Esophagus muscularis mucosa (tissue), 4 donors: ENCODE measurements at regions not wholly inside any gene's neighbourhood (a gene's known extent, or its start where the extent isn't known, plus 50 kb on each side); places are given as distances from the start of the nearest gene placed in this dataset.
A peak's percentile ranks its signal among the peaks of the same experiment; 100 is the strongest.

Experiments used
- DNase-seq: peaks from one replicate; pipeline ENCODE4 v3.0.0-alpha.2; 2017; ENCODE audit errors: extremely low spot score
- H3K27ac ChIP-seq, 4 donors: fragments of 200-600 bp; sonication (generic); replicated peaks in 1 of 4; 1 replicate in 3 of 4; 2 replicates in 1 of 4; pipeline ENCODE4 v1.5.1; 2016 to 2019; ENCODE audit warnings: mild to moderate bottlenecking in 1 of 4
- H3K27me3 ChIP-seq, 4 donors: fragments of 200-600 bp; sonication (generic); one replicate each; pipeline versions ENCODE4 v1.5.1 to v1.6.0; 2016 to 2019
- H3K36me3 ChIP-seq, 4 donors: fragments of 200-600 bp; sonication (generic); one replicate each; pipeline ENCODE4 v1.5.1; 2016 to 2019
- H3K4me1 ChIP-seq, 4 donors: fragments of 200-600 bp; sonication (generic); one replicate each; pipeline ENCODE4 v1.5.1; 2016 to 2019
- H3K4me3 ChIP-seq, 4 donors: fragments of 200-600 bp; sonication (generic); 1 replicate in 2 of 4; 2 replicates in 2 of 4; pipeline ENCODE4 v1.5.1; 2016 to 2019; ENCODE audit warnings: mild to moderate bottlenecking in 4 of 4, moderate library complexity in 1 of 4
- H3K9me3 ChIP-seq, 4 donors: fragments of 200-600 bp; sonication (generic); 1 replicate in 3 of 4; 2 replicates in 1 of 4; pipeline ENCODE4 v1.5.1; 2016 to 2019
- CTCF ChIP-seq, 3 experiments: fragments of 200-600 bp in 2 of 3; fragments of 450-650 bp in 1 of 3; sonication (generic) in 2 of 3; IDR thresholded peaks; one replicate each; pipeline ENCODE4 v1.5.1; 2017 to 2019; ENCODE audit warnings: antibody characterized with exemption in 3 of 3, mild to moderate bottlenecking in 2 of 3, moderate library complexity in 1 of 3
- EP300 ChIP-seq: sonication (generic); formaldehyde crosslinking; IDR thresholded peaks from one replicate; pipeline ENCODE4 v1.6.1; 2017; ENCODE audit warnings: antibody characterized with exemption
- POLR2A ChIP-seq: fragments of 450-650 bp; IDR thresholded peaks from one replicate; pipeline ENCODE4 v1.6.1; 2017; ENCODE audit warnings: antibody characterized with exemption, moderate library complexity, mild to moderate bottlenecking, low read depth
- POLR2AphosphoS5 ChIP-seq, 2 donors: sonication (generic); formaldehyde crosslinking; IDR thresholded peaks; one replicate each; pipeline ENCODE4 v1.6.1; 2017; ENCODE audit warnings: antibody characterized with exemption in 2 of 2
- WGBS: methylation state at CpG from one replicate; pipeline ENCODE4 v1.1.5; 2018; 5-methylcytosine and 5-hydroxymethylcytosine counted together
- intact Hi-C: fragments of 100-400 bp; cut with DNase I; formaldehyde crosslinking; loops from one replicate; pipeline ENCODE4 v1.15.1; 2023

- no peak overlapping the region for H3K27ac ChIP-seq
- intact Hi-C loops, result no loop called here
- TF ChIP-seq EP300 (no peak), CTCF (IDR thresholded peaks at IDR 0.05) (no peak), POLR2AphosphoS5 (IDR thresholded peaks at IDR 0.05) (no peak), POLR2A (no peak)
- no peak for DNase-seq
- WGBS, result 24% methylated on average over 1 of the region's 1 CpG
- H3K9me3 ChIP-seq, result no peaks in the 10 kb centered on the region
- no peaks in the 10 kb centered on the region for H3K36me3 ChIP-seq
- no peaks in the 10 kb centered on the region for H3K27me3 ChIP-seq
- no peak overlapping the region for H3K4me3 ChIP-seq
- no peaks in the 10 kb centered on the region for H3K4me1 ChIP-seq
Measured at GRCh38 chr2:225190987-225191386, 148.7 kb upstream of the DOCK10 start.

GRCh38 chr2:225184948-225185347 lies 142.7 kb upstream of the DOCK10 start:
- H3K36me3 ChIP-seq, result no peaks in the 10 kb centered on the region
- no peak for DNase-seq
- no peak overlapping the region for H3K27ac ChIP-seq
- no peaks in the 10 kb centered on the region for H3K9me3 ChIP-seq
- no peaks in the 10 kb centered on the region for H3K27me3 ChIP-seq
- 97% methylated on average over 2 of the region's 2 CpGs for WGBS
- no peaks in the 10 kb centered on the region for H3K4me1 ChIP-seq
- intact Hi-C loops, result no loop called here
- TF ChIP-seq POLR2A, result no peak
- TF ChIP-seq EP300, result no peak
- no peak for TF ChIP-seq CTCF (IDR thresholded peaks at IDR 0.05)
- no peak for TF ChIP-seq POLR2AphosphoS5 (IDR thresholded peaks at IDR 0.05)
- no peak overlapping the region for H3K4me3 ChIP-seq

- WGBS, result 62% methylated on average over 1 of the region's 1 CpG
- Histone ChIP-seq H3K36me3 (no peaks in the 10 kb centered on the region), H3K4me1 (no peaks in the 10 kb centered on the region), H3K9me3 (no peaks in the 10 kb centered on the region), H3K27me3 (no peaks in the 10 kb centered on the region), H3K4me3 (no peak overlapping the region), H3K27ac (no peak overlapping the region)
- intact Hi-C loops, result no loop called here
- TF ChIP-seq POLR2AphosphoS5 (IDR thresholded peaks at IDR 0.05), result no peak
- TF ChIP-seq EP300, result no peak
- TF ChIP-seq POLR2A, result no peak
- no peak for TF ChIP-seq CTCF (IDR thresholded peaks at IDR 0.05)
- no peak for DNase-seq
Measured at GRCh38 chr2:225182126-225182525, 139.9 kb upstream of the DOCK10 start.

- TF ChIP-seq CTCF (IDR thresholded peaks at IDR 0.05) (no peak), EP300 (no peak), POLR2A (no peak), POLR2AphosphoS5 (IDR thresholded peaks at IDR 0.05) (no peak)
- H3K27me3 ChIP-seq, result no peaks in the 10 kb centered on the region
- no peaks in the 10 kb centered on the region for H3K9me3 ChIP-seq
- 80% methylated on average over 1 of the region's 1 CpG for WGBS
- no peaks in the 10 kb centered on the region for H3K4me1 ChIP-seq
- H3K27ac ChIP-seq, result no peak overlapping the region
- no peak for DNase-seq
- intact Hi-C loops, result no loop called here
- no peaks in the 10 kb centered on the region for H3K36me3 ChIP-seq
- no peak overlapping the region for H3K4me3 ChIP-seq
Measured at GRCh38 chr2:225177098-225177497, 134.8 kb upstream of the DOCK10 start.

- Histone ChIP-seq H3K36me3 (no peaks in the 10 kb centered on the region), H3K4me3 (no peak overlapping the region), H3K27ac (no peak overlapping the region), H3K9me3 (no peaks in the 10 kb centered on the region), H3K4me1 (no peaks in the 10 kb centered on the region), H3K27me3 (no peaks in the 10 kb centered on the region)
- intact Hi-C loops, result no loop called here
- WGBS, result 59% methylated on average over 3 of the region's 3 CpGs
- DNase-seq, result no peak
- TF ChIP-seq POLR2AphosphoS5 (IDR thresholded peaks at IDR 0.05) (peak in 1 of 2 donors; percentile 7), CTCF (IDR thresholded peaks at IDR 0.05) (no peak)
Measured at GRCh38 chr2:225173909-225174308, 131.6 kb upstream of the DOCK10 start.
